ENCODE measurements at regions not wholly inside any gene's neighbourhood (a gene's known extent, or its start where the extent isn't known, plus 50 kb on each side); places are given as distances from the start of the nearest gene placed in this dataset.

- no peak overlapping the region for H2BK15ac ChIP-seq (ENCODE audit: low read depth, low read length)
- H2BK12ac ChIP-seq (ENCODE audit: insufficient read length, low read depth, low read length): no peak overlapping the region
- no CpG with 5 or more reads among the region's 25 CpGs for WGBS (ENCODE audit: extremely low coverage, insufficient read length, low lambda C conversion rate)
- no peaks in the 10 kb centered on the region for H3K79me2 ChIP-seq (ENCODE audit: insufficient read depth, low read length)
- TF ChIP-seq, protein P1, sequence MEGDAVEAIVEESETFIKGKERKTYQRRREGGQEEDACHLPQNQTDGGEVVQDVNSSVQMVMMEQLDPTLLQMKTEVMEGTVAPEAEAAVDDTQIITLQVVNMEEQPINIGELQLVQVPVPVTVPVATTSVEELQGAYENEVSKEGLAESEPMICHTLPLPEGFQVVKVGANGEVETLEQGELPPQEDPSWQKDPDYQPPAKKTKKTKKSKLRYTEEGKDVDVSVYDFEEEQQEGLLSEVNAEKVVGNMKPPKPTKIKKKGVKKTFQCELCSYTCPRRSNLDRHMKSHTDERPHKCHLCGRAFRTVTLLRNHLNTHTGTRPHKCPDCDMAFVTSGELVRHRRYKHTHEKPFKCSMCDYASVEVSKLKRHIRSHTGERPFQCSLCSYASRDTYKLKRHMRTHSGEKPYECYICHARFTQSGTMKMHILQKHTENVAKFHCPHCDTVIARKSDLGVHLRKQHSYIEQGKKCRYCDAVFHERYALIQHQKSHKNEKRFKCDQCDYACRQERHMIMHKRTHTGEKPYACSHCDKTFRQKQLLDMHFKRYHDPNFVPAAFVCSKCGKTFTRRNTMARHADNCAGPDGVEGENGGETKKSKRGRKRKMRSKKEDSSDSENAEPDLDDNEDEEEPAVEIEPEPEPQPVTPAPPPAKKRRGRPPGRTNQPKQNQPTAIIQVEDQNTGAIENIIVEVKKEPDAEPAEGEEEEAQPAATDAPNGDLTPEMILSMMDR (conservative IDR thresholded peaks at IDR 0.05): no peak
- no peak overlapping the region for H3T11ph ChIP-seq (ENCODE audit: low read length)
- H3K4me2 ChIP-seq (ENCODE audit: insufficient read depth, insufficient read length, low read length): no peak overlapping the region
- H3K23ac ChIP-seq (ENCODE audit: insufficient read length, low read depth, low read length): no peak overlapping the region
- no peaks in the 10 kb centered on the region for H3K9me3 Mint-ChIP-seq
- H2BK20ac ChIP-seq (ENCODE audit: low read depth, low read length, poor library complexity, severe bottlenecking): no peak overlapping the region
- peak overlapping the region in 1 of 3 experiments; percentile 20; a peak in 1 of 7 replicates for H3K27ac Mint-ChIP-seq
- no peak overlapping the region for H3K18ac ChIP-seq (ENCODE audit: insufficient read length, low read depth, low read length)
- H2BK5ac ChIP-seq (ENCODE audit: insufficient read length, low read length): no peak overlapping the region
- no peak overlapping the region for H3K56ac ChIP-seq (ENCODE audit: insufficient read length, low read depth, low read length)
- no peaks in the 10 kb centered on the region; the same call in 1 of the 2 replicates for H3K27me3 Mint-ChIP-seq (ENCODE audit: low read depth)
- no peaks in the 10 kb centered on the region for H3K9me3 ChIP-seq (ENCODE audit: control insufficient read depth, low read depth, low read length)
- H3K4me1 Mint-ChIP-seq: peaks cover 0 to 4% of the 10 kb centered on the region in 2 experiments; a peak in 1 of 4 replicates
- H4K91ac ChIP-seq (ENCODE audit: insufficient read length, low read depth, low read length): no peak overlapping the region
- no peak overlapping the region for H3K27ac ChIP-seq (ENCODE audit: insufficient read length, low read depth, low read length)
- H3K14ac ChIP-seq (ENCODE audit: insufficient read depth, low read length): no peak overlapping the region; the same call in 1 of the 2 replicates
- no peaks in the 10 kb centered on the region for H4K20me1 ChIP-seq (ENCODE audit: control insufficient read depth, insufficient read depth, insufficient read length)
- no peaks in the 10 kb centered on the region for H3K79me1 ChIP-seq (ENCODE audit: insufficient read depth, low read depth, low read length, poor library complexity, severe bottlenecking)
- H3K4ac ChIP-seq (ENCODE audit: low read depth, low read length): no peak overlapping the region
- no peak overlapping the region for H4K8ac ChIP-seq (replicated peaks; ENCODE audit: insufficient read length, low read depth, low read length)
- no peaks in the 10 kb centered on the region for H3K4me1 ChIP-seq (ENCODE audit: insufficient read depth, low read length)
- no peak overlapping the region for H3K4me3 Mint-ChIP-seq
- no peak overlapping the region for H2AK5ac ChIP-seq (ENCODE audit: insufficient read length, low read length)
- H3K23me2 ChIP-seq (ENCODE audit: insufficient read length, low read depth, low read length, poor library complexity, severe bottlenecking): no peaks in the 10 kb centered on the region
- H2AFZ ChIP-seq (ENCODE audit: low read length): no peak overlapping the region
- H3K9ac ChIP-seq (ENCODE audit: extremely low read depth, insufficient read length, low read length): no peak overlapping the region
- H4K5ac ChIP-seq (ENCODE audit: insufficient read length, low read depth, low read length): no peak overlapping the region
- H3K27me3 ChIP-seq (ENCODE audit: insufficient read depth, low read length): no peaks in the 10 kb centered on the region
- DNase-seq: no peak
- no peaks in the 10 kb centered on the region; a peak in 1 of 7 replicates for H3K36me3 Mint-ChIP-seq (ENCODE audit: insufficient read depth in 1 of 3, low read depth in 3 of 3)
- no peak overlapping the region for H2BK120ac ChIP-seq (ENCODE audit: low read depth, low read length, poor library complexity, severe bottlenecking)
Measured at GRCh38 chr10:131576341-131577177, 265.0 kb upstream of the TCERG1L start.
